NCI-H2171 (cell line): ENCODE measurements at regions not wholly inside any gene's neighbourhood (a gene's known extent, or its start where the extent isn't known, plus 50 kb on each side); places are given as distances from the start of the nearest gene placed in this dataset.

Experiments
- DNase-seq: peaks from one replicate; lab custom pipeline; 2025; lab: John Stamatoyannopoulos, UW

- no peak for DNase-seq
Measured at GRCh38 chr7:113825832-113826231, 93.0 kb downstream of the PPP1R3A start.

GRCh38 chr7:113824117-113824823 lies 94.5 kb downstream of the PPP1R3A start:
- no peak for DNase-seq

- no peak for DNase-seq
Measured at GRCh38 chr7:113819474-113819873, 99.3 kb downstream of the PPP1R3A start.

GRCh38 chr7:113816639-113817038 lies 102.2 kb downstream of the PPP1R3A start:
- no peak for DNase-seq

- DNase-seq = no peak
Measured at GRCh38 chr7:113813471-113813870, 105.3 kb downstream of the PPP1R3A start.

- no peak for DNase-seq
Measured at GRCh38 chr7:113812591-113813255, 106.1 kb downstream of the PPP1R3A start.

GRCh38 chr7:113810080-113810744 lies 108.6 kb downstream of the PPP1R3A start:
- DNase-seq = no peak

GRCh38 chr7:113809581-113809980 lies 109.2 kb downstream of the PPP1R3A start:
- no peak for DNase-seq

- DNase-seq = no peak
Measured at GRCh38 chr7:113806633-113807327, 112.0 kb downstream of the PPP1R3A start.

GRCh38 chr7:113805976-113806375 lies 112.8 kb downstream of the PPP1R3A start:
- DNase-seq = no peak

- no peak for DNase-seq
Measured at GRCh38 chr7:113804475-113805095, 114.2 kb downstream of the PPP1R3A start.

- DNase-seq = no peak
Measured at GRCh38 chr7:113801751-113802150, 117.1 kb downstream of the PPP1R3A start.

- no peak for DNase-seq
Measured at GRCh38 chr7:113800826-113801225, 118.0 kb downstream of the PPP1R3A start.

GRCh38 chr7:113799896-113800295 lies 118.9 kb downstream of the PPP1R3A start:
- peak; percentile 74 for DNase-seq

- DNase-seq = no peak
Measured at GRCh38 chr7:113797420-113798010, 121.3 kb downstream of the PPP1R3A start.

- DNase-seq = no peak
Measured at GRCh38 chr7:113796557-113796956, 122.3 kb downstream of the PPP1R3A start.

GRCh38 chr7:113794573-113794972 lies 124.2 kb downstream of the PPP1R3A start:
- DNase-seq = no peak

- no peak for DNase-seq
Measured at GRCh38 chr7:113793171-113793570, 125.6 kb downstream of the PPP1R3A start.

- no peak for DNase-seq
Measured at GRCh38 chr7:113790025-113790424, 128.8 kb downstream of the PPP1R3A start.

- DNase-seq = no peak
Measured at GRCh38 chr7:113787106-113787505, 131.7 kb downstream of the PPP1R3A start.

- no peak for DNase-seq
Measured at GRCh38 chr7:113784956-113785355, 133.9 kb downstream of the PPP1R3A start.

- DNase-seq = no peak
Measured at GRCh38 chr7:113784316-113784715, 134.5 kb downstream of the PPP1R3A start.
